Erythroblast (primary cell): ENCODE measurements at regions not wholly inside any gene's neighbourhood (a gene's known extent, or its start where the extent isn't known, plus 50 kb on each side); places are given as distances from the start of the nearest gene placed in this dataset.

Source experiments
- DNase-seq, 2 experiments: peaks; one replicate each; lab custom pipeline; 2025; lab: John Stamatoyannopoulos, UW
- GATA1 ChIP-seq: IDR thresholded peaks from 2 replicates; pipeline ENCODE4 v1.6.1; 2011; ENCODE audit warnings: low read depth, mild to moderate bottlenecking, control low read depth, low read length, moderate library complexity
- POLR2A ChIP-seq: IDR thresholded peaks from 2 replicates; pipeline ENCODE4 v1.6.1; 2011; ENCODE audit warnings: mild to moderate bottlenecking, low read length

GRCh38 chr12:125193376-125194152 is 128.3 kb downstream of the AACS start:
- no peak for DNase-seq
- TF ChIP-seq POLR2A, result no peak
- no peak for TF ChIP-seq GATA1

- no peak for DNase-seq
- TF ChIP-seq POLR2A, result no peak
- no peak for TF ChIP-seq GATA1
These were observed 129.0 kb downstream of the AACS start for GRCh38 chr12:125194163-125194773.

- no peak for DNase-seq
- TF ChIP-seq GATA1, result no peak
- no peak for TF ChIP-seq POLR2A
These were observed 129.8 kb downstream of the AACS start for GRCh38 chr12:125194987-125195386.

GRCh38 chr12:125197326-125197725 is 132.1 kb downstream of the AACS start:
- DNase-seq, result no peak
- TF ChIP-seq GATA1, result no peak

GRCh38 chr12:125198652-125199051 is 133.4 kb downstream of the AACS start:
- TF ChIP-seq POLR2A (no peak), GATA1 (no peak)
- no peak for DNase-seq

- TF ChIP-seq GATA1, result no peak
- no peak for TF ChIP-seq POLR2A
- DNase-seq, result no peak
These were observed 135.9 kb downstream of the AACS start for GRCh38 chr12:125201090-125201489.

- no peak for DNase-seq
- TF ChIP-seq GATA1, result no peak
- TF ChIP-seq POLR2A, result no peak
These were observed 136.7 kb downstream of the AACS start for GRCh38 chr12:125201940-125202339.

GRCh38 chr12:125202421-125202820 is 137.2 kb downstream of the AACS start:
- no peak for DNase-seq
- no peak for TF ChIP-seq POLR2A
- TF ChIP-seq GATA1, result no peak

- TF ChIP-seq POLR2A, result no peak
- no peak for TF ChIP-seq GATA1
These were observed 138.0 kb downstream of the AACS start for GRCh38 chr12:125203145-125203765.

GRCh38 chr12:125205386-125205785 is 140.2 kb downstream of the AACS start:
- TF ChIP-seq POLR2A, result no peak
- TF ChIP-seq GATA1, result no peak
- no peak for DNase-seq

More at GRCh38 chr12:125203145-125203765, 138.0 kb downstream of the AACS start:
- peak in 1 of 2 experiments; percentile 25 for DNase-seq

GRCh38 chr12:125206711-125207110 is 141.5 kb downstream of the AACS start:
- TF ChIP-seq GATA1, result no peak
- no peak for TF ChIP-seq POLR2A
- DNase-seq, result no peak

GRCh38 chr12:125208334-125208733 is 143.1 kb downstream of the AACS start:
- TF ChIP-seq GATA1 (no peak), POLR2A (no peak)
- DNase-seq, result no peak

GRCh38 chr12:125208942-125209341 is 143.7 kb downstream of the AACS start:
- TF ChIP-seq POLR2A (no peak), GATA1 (no peak)
- DNase-seq, result no peak

- DNase-seq, result no peak
- TF ChIP-seq POLR2A (no peak), GATA1 (no peak)
These were observed 145.0 kb downstream of the AACS start for GRCh38 chr12:125210104-125210755.

- no peak for DNase-seq
- TF ChIP-seq GATA1 (no peak), POLR2A (no peak)
These were observed 146.2 kb downstream of the AACS start for GRCh38 chr12:125211464-125211863.
